HG03025 (cell line): ENCODE measurements at regions not wholly inside any gene's neighbourhood (a gene's known extent, or its start where the extent isn't known, plus 50 kb on each side); places are given as distances from the start of the nearest gene placed in this dataset.
"Not testable (repeated sequence)": the region's sequence is repeated elsewhere in the genome, so short reads cannot be mapped to it uniquely, and the experiment has no call there.

Experiments used
- ATAC-seq: cut with Tn5 transposase; IDR thresholded peaks from one replicate; pipeline ENCODE4 v1.9.1; 2021; ENCODE audit warnings: mild to moderate bottlenecking, moderate library complexity; ENCODE audit not compliant: unreplicated experiment, low FRiP score

DNA sequence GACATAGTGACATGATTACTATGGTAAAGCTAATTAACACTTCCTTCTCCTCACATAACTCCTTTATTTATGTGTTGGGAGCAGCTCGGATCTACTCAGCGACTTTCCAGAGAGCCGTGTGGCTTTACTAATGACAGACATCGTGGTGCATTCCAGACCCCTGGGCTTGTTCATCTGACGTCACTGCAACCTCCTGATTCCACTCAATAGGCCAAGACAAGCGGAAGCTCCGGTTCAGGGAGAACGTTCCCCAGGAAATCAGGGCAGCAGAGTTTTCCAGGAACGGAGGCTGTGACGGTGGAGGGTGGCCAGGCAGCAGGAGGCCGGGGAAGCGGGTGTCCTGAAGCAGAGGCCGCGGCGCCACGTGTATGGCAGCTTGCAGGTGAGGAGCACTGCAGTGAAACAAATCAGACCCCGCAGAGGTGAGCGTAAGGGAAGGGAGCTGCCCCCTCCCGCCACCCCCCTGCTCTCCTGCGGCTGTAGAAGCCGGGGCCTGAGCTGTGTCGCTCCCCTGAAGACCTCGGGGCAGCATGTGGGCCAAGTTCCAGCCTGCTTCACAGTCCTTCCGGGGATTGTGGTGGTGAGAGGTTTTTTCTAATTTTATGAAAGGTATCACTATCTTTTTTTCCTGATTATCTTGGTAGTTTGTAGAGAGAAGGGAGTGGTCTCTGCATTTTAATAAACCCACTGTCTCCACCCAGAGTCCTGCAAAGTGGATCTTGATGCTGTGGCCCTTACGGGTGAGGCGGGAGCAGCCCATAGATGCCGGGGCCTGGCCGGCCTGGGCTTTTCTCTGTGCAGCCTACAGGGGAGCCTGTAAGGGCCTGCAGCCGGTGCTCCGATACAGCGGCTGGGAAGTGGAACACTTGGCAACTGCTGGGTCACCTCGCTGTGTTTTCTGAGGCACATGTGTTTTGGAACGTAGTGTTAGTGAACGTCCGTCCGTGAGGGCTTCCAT lies 220.4 kb upstream of the IRX4 start:
- ATAC-seq = no peak

- ATAC-seq = no peak
Measured at GRCh38 chr5:2101685-2102084, 219.0 kb upstream of the IRX4 start.

DNA sequence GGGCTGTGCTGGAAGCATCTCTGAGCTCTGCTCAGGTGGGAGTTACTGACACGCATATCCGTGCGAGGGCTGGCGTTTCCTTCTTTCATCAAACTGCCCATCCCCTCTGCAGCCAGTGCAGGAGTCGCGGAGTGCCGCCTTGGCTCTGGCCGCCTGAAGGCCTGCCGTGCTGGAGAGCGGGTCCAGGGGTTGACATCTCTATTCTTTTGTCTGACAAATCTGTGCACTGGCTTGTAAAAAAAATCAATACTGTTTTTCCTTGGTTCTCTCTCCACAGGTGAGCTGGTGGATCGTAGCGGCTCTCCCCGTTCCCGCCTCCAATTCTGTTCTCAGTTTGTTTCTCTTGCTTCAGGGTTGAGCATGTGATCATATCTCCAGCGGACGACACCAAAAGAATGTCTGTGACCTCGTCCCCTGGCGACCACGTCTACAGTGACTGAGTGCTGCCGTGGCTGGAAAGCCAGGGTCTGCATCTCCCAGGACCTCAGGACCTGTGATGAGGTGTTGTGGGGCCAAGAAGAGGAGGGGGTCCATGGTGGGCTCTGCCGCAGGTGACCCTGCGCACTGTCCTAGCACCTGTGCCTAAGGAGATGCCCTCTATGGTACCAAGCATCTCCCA lies 214.3 kb upstream of the IRX4 start:
- ATAC-seq = no peak

DNA sequence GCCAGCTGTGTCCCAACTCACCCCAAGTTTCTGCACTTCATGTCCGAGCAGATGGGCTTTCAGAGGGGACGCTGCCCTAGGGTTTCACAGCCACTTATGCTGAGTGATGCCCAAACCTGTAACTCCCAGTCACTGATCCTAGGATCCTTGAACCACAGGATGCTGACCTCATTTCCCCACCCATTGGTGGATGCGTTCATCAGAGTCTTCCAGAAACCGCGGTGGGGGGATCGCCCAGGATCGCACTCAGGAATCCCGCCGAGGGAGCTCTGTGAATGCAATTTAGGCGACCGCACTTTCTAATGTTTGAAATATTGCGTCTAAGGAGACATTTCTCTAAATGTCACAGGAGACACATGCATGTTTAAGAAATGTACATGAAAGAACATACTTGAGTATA lies 212.3 kb upstream of the IRX4 start:
- no peak for ATAC-seq

GRCh38 chr5:2094616-2094995 lies 211.9 kb upstream of the IRX4 start:
- ATAC-seq = no peak

GRCh38 chr5:2093859-2094615 lies 211.3 kb upstream of the IRX4 start:
- ATAC-seq = no peak

GRCh38 chr5:2091921-2092320 lies 209.2 kb upstream of the IRX4 start:
- no peak for ATAC-seq

- ATAC-seq = no peak
Measured at GRCh38 chr5:2087980-2088379, 205.3 kb upstream of the IRX4 start.

GRCh38 chr5:2075365-2075764 lies 192.6 kb upstream of the IRX4 start:
- ATAC-seq = no peak

DNA sequence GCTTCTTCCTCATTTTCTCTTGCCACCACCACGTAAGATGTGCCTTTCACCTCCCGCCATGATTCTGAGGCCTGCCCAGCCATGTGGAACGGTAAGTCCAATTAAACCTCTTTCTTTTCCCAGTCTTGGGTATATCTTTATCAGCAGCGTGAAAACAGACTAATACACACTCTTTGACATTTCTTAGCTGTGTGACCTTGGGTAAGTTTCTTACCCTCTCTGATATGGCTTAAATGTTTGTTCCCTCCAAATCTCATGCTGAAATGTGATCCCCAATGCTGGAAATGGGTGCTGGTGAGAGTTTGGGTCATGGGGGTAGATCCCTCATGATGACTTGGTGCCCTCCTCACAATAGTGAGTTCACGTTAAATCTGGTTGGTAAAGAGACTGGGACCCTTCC lies 188.8 kb upstream of the IRX4 start:
- ATAC-seq = no peak

- not testable (repeated sequence) for ATAC-seq
Measured at GRCh38 chr5:2070787-2071186, 188.1 kb upstream of the IRX4 start.

DNA sequence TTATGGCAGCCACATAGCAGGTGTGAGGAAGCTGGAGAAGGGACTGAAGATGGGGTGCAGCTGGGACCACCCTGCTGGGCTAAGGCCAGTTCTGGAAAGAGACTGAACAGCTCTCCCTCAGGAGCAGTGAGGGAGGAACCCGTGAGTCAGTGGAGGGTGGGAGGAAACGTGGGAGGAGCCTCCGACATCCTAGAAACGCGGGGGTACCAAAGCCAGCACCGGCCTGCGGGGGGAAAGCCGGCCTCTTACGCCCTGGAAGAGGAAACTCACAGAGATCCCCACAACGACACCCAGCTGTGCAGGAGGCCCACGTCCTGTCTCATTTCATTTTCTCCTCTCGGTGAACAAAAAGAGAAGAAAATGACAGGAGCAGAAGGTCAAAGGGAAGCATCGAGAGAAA lies 185.8 kb upstream of the IRX4 start:
- ATAC-seq = no peak

- ATAC-seq = no peak
Measured at GRCh38 chr5:2066373-2066772, 183.6 kb upstream of the IRX4 start.

DNA sequence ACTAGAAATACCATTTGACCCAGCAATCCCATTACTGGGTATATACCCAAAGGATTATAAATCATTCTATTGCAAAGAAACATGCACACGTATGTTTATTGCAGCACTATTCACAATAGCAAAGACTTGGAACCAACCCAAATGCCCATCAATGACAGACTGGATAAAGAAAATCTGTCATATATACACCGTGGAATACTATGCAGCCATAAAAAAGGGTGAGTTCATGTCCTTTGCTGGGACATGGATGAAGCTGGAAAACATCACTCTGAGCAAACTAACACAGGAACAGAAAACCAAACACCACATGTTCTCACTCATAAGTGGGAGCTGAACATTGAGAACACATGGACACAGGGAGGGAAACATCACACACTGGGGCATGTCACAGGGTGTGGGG lies 180.7 kb upstream of the IRX4 start:
- not testable (repeated sequence) for ATAC-seq

GRCh38 chr5:2052687-2053086 lies 170.0 kb upstream of the IRX4 start:
- ATAC-seq = no peak

- no peak for ATAC-seq
Measured at GRCh38 chr5:2049876-2050275, 167.2 kb upstream of the IRX4 start.

DNA sequence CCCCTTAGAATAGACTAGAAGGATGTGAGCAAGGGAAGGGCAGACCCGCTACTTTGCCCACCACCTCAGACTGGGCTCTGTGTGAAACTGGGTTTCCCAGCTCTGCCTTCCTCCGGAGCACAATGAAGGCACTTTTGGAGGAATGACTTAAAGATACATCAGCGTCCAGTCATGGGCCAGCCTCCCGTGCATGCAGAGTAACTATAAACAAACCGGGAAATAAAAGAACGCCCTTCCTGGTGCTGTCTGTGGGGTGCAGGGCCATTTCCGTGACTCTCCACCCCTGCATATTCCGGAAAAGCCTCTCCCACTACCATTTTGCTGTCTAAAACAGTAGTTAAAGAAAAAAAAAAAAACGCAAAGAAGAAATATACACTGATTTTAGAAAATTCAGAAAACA lies 165.9 kb upstream of the IRX4 start:
- ATAC-seq = no peak

GRCh38 chr5:2047341-2047927 lies 164.7 kb upstream of the IRX4 start:
- ATAC-seq = no peak

DNA sequence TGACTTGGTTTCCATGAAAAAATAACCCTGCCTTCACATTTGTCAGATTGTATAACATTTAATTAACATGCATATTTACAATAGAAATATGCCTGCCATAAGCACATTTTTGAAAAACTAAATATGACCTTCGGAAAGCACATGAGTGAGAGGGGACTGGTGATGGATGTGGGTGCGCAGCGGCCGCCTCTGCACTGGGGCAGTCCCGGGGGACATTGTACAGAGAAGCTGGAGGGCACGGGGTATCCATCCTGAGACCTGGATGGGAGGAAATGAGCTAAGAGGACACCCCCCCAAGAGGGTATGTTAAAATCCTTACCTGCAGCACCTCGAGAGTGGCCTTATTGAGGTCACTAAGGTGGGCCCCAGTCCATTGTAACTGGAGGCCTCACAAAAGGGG lies 161.3 kb upstream of the IRX4 start:
- ATAC-seq = no peak

GRCh38 chr5:2039180-2039531 lies 156.4 kb upstream of the IRX4 start:
- ATAC-seq = no peak
